ENCODE measurements at regions not wholly inside any gene's neighbourhood (a gene's known extent, or its start where the extent isn't known, plus 50 kb on each side); places are given as distances from the start of the nearest gene placed in this dataset.
"Not testable (repeated sequence)": the region's sequence is repeated elsewhere in the genome, so short reads cannot be mapped to it uniquely, and the experiment has no call there.

- no peak for TF ChIP-seq Cebpa-rat (IDR thresholded peaks at IDR 0.05)
These were observed 277.5 kb downstream of the PLK2 start for GRCh38 chr5:58182287-58182841.

GRCh38 chr5:58181578-58182286 is 278.2 kb downstream of the PLK2 start:
- no peak overlapping the region for H3K4me2 ChIP-seq
- H3K4me3 ChIP-seq, result no peak overlapping the region
- no peak overlapping the region for H3K9ac ChIP-seq
- H3K27ac ChIP-seq, result no peak overlapping the region
- no peaks in the 10 kb centered on the region for H3K27me3 ChIP-seq
- no peaks in the 10 kb centered on the region for H3K9me3 ChIP-seq
- no peaks in the 10 kb centered on the region for H3K4me1 ChIP-seq
- no peaks in the 10 kb centered on the region for H3K36me3 ChIP-seq
- TF ChIP-seq Cebpa-rat (IDR thresholded peaks at IDR 0.05), result no peak
- H4K20me1 ChIP-seq, result no peaks in the 10 kb centered on the region

More at GRCh38 chr5:58182287-58182841, 277.5 kb downstream of the PLK2 start:
- no peaks in the 10 kb centered on the region for H4K20me1 ChIP-seq
- H3K4me3 ChIP-seq, result no peak overlapping the region
- no peak overlapping the region for H3K9ac ChIP-seq
- no peaks in the 10 kb centered on the region for H3K9me3 ChIP-seq
- no peaks in the 10 kb centered on the region for H3K27me3 ChIP-seq
- H3K4me1 ChIP-seq, result no peaks in the 10 kb centered on the region
- H3K27ac ChIP-seq, result no peak overlapping the region
- no peaks in the 10 kb centered on the region for H3K36me3 ChIP-seq
- H3K4me2 ChIP-seq, result no peak overlapping the region

- TF ChIP-seq Cebpa-rat (IDR thresholded peaks at IDR 0.05), result no peak
- no peak overlapping the region for H3K4me2 ChIP-seq
- no peaks in the 10 kb centered on the region for H3K36me3 ChIP-seq
- no peak overlapping the region for H3K9ac ChIP-seq
- no peak overlapping the region for H3K27ac ChIP-seq
- no peaks in the 10 kb centered on the region for H4K20me1 ChIP-seq
- H3K27me3 ChIP-seq, result no peaks in the 10 kb centered on the region
- H3K4me1 ChIP-seq, result no peaks in the 10 kb centered on the region
- H3K4me3 ChIP-seq, result no peak overlapping the region
- H3K9me3 ChIP-seq, result no peaks in the 10 kb centered on the region
These were observed 286.9 kb downstream of the PLK2 start for GRCh38 chr5:58172946-58173345.

DNA sequence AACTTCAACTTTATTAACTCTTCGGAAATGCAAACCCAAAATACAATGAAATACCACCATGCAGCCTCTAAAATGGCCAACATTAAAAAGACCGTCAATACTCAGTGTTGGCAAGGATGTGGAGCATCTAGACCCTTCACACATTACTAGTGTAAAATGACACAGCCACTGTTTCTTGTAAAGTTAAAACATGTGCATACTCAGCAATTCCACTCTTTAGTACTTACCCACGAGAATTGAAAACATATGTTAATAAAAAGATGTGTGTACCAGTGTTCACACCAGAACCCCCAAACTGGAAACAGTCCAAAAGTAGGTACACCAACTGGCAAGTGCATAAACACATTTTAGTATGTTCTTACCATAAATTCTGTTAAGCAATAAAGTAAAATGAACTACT is 294.7 kb downstream of the PLK2 start:
- Histone ChIP-seq H3K27ac (no peak overlapping the region), H3K4me1 (no peaks in the 10 kb centered on the region), H4K20me1 (no peaks in the 10 kb centered on the region), H3K4me2 (no peak overlapping the region), H3K9ac (no peak overlapping the region), H3K36me3 (no peaks in the 10 kb centered on the region), H3K9me3 (no peaks in the 10 kb centered on the region), H3K4me3 (no peak overlapping the region), H3K27me3 (no peaks in the 10 kb centered on the region)
- TF ChIP-seq Cebpa-rat (IDR thresholded peaks at IDR 0.05), result no peak

- H3K4me2 ChIP-seq, H3K9me3 ChIP-seq, H3K4me3 ChIP-seq, H4K20me1 ChIP-seq, H3K9ac ChIP-seq, H3K27ac ChIP-seq, H3K36me3 ChIP-seq, H3K27me3 ChIP-seq: not testable (repeated sequence)
- peaks cover 11% of the 10 kb centered on the region for H3K4me1 ChIP-seq
These were observed 298.0 kb downstream of the PLK2 start for GRCh38 chr5:58161889-58162288.

- H3K4me2 ChIP-seq, result peak overlapping the region; percentile 61
- H4K20me1 ChIP-seq, result no peaks in the 10 kb centered on the region
- peaks cover 26% of the 10 kb centered on the region for H3K4me1 ChIP-seq
- H3K9ac ChIP-seq, result peak overlapping the region; percentile 23; the same call in 1 of the 2 replicates
- no peaks in the 10 kb centered on the region for H3K9me3 ChIP-seq
- H3K27me3 ChIP-seq, result no peaks in the 10 kb centered on the region
- no peak for TF ChIP-seq Cebpa-rat (IDR thresholded peaks at IDR 0.05)
- H3K36me3 ChIP-seq, result no peaks in the 10 kb centered on the region
- H3K4me3 ChIP-seq, result 0 out of 2 replicates have a peak overlapping the region, but pooled peaks have one; percentile 20
- peak overlapping the region; percentile 56 for H3K27ac ChIP-seq
These were observed 302.7 kb downstream of the PLK2 start for GRCh38 chr5:58156973-58157701.

DNA sequence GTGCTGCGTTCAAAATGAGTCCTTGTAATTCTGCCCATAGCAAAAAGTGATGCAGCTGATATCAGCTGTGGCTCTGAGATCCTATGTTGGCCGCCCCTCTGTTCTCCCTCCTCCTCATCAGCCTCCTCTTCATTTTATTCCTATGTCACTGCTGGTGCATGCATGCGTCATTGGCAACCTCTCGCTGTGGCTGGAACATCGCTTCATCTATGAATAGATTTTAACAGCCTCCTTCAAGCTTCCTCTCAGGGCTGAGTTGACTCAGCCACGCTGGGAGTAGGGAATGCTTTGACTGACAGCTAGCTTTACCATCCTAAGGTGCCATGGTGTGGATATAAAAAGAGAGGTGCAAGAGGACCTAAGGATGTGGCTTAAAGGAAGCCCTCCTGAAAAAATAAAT is 303.5 kb downstream of the PLK2 start:
- H4K20me1 ChIP-seq, result no peaks in the 10 kb centered on the region
- peaks cover 26% of the 10 kb centered on the region for H3K4me1 ChIP-seq
- H3K27me3 ChIP-seq, result no peaks in the 10 kb centered on the region
- no peaks in the 10 kb centered on the region for H3K36me3 ChIP-seq
- 0 out of 2 replicates have a peak overlapping the region, but pooled peaks have one; percentile 20 for H3K4me3 ChIP-seq
- H3K27ac ChIP-seq, result no peak overlapping the region; the same call in 1 of the 2 replicates
- peak overlapping the region; percentile 61 for H3K4me2 ChIP-seq
- H3K9ac ChIP-seq, result no peak overlapping the region
- H3K9me3 ChIP-seq, result no peaks in the 10 kb centered on the region
- TF ChIP-seq Cebpa-rat (IDR thresholded peaks at IDR 0.05), result no peak

DNA sequence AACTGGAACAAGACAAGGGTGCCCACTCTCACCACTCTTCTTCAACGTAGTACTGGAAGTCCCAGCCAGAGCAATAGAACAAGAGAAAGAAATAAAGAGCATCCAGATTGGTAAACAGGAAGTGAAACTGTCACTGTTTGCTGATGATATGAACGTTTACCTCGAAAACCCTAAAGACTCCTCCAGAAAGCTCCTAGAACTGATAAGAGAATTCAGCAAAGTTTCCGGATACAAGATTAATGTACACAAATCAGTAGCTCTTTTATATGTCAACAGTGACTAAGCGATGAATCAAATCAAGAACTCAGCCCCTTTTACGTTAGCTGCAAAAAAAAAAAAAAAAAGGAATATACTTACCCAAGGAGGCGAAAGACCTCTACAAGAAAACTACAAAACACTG is 306.6 kb downstream of the PLK2 start:
- Histone ChIP-seq H3K27me3 (no peaks in the 10 kb centered on the region), H3K27ac (no peak overlapping the region), H3K9me3 (no peaks in the 10 kb centered on the region), H3K9ac (no peak overlapping the region), H4K20me1 (no peaks in the 10 kb centered on the region), H3K4me3 (no peak overlapping the region), H3K4me2 (no peak overlapping the region), H3K4me1 (peaks cover 26% of the 10 kb centered on the region), H3K36me3 (no peaks in the 10 kb centered on the region)
- TF ChIP-seq Cebpa-rat (IDR thresholded peaks at IDR 0.05), result no peak

GRCh38 chr5:58151414-58151813 is 308.5 kb downstream of the PLK2 start:
- no peak overlapping the region for H3K9ac ChIP-seq
- no peaks in the 10 kb centered on the region for H4K20me1 ChIP-seq
- no peak for TF ChIP-seq Cebpa-rat (IDR thresholded peaks at IDR 0.05)
- H3K27me3 ChIP-seq, result no peaks in the 10 kb centered on the region
- H3K4me1 ChIP-seq, result peaks cover 11% of the 10 kb centered on the region
- no peaks in the 10 kb centered on the region for H3K36me3 ChIP-seq
- H3K4me3 ChIP-seq, result no peak overlapping the region
- no peak overlapping the region for H3K27ac ChIP-seq
- no peak overlapping the region for H3K4me2 ChIP-seq
- no peaks in the 10 kb centered on the region for H3K9me3 ChIP-seq

DNA sequence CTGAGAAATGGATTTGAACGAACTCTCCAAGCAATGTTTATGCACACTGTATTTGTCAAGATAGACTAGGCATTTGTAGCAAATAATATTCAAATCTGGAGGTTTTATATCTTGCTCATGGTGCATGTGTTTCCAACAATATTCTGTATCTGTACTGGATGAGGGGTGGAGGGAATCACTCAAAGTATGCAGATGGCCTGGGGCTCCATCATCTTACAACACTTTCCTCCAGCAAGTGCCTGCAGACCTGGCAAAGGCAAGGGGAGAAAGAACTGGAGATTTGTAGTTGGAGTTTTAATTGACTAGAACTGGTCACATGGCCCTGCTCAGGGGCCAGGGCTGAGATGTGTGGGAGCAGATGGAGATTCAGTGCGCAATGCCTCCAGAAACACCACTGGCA is 309.0 kb downstream of the PLK2 start:
- Histone ChIP-seq H3K27ac (no peak overlapping the region), H4K20me1 (no peaks in the 10 kb centered on the region), H3K4me1 (peaks cover 6% of the 10 kb centered on the region), H3K36me3 (no peaks in the 10 kb centered on the region), H3K27me3 (no peaks in the 10 kb centered on the region), H3K9me3 (no peaks in the 10 kb centered on the region), H3K4me3 (no peak overlapping the region), H3K4me2 (no peak overlapping the region), H3K9ac (no peak overlapping the region)
- no peak for TF ChIP-seq Cebpa-rat (IDR thresholded peaks at IDR 0.05)

All from BLaER1 (cell line).